ENCODE measurements at regions not wholly inside any gene's neighbourhood (a gene's known extent, or its start where the extent isn't known, plus 50 kb on each side); places are given as distances from the start of the nearest gene placed in this dataset.
A peak's percentile ranks its signal among the peaks of the same experiment; 100 is the strongest.

GRCh38 chr1:55584526-55585401 is 369.6 kb upstream of the USP24 start:
- in situ Hi-C loops (cut with HindIII; ENCODE audit: low pct_ligation_motif_present, low pct_unique_long_range_greater_than_20kb, low sequenced_read_pairs) = no loop called here
- DNase-seq = no peak

GRCh38 chr1:55582084-55582483 is 366.9 kb upstream of the USP24 start:
- in situ Hi-C loops (cut with HindIII; ENCODE audit: low pct_ligation_motif_present, low pct_unique_long_range_greater_than_20kb, low sequenced_read_pairs) = no loop called here
- no peak for DNase-seq

- in situ Hi-C loops (cut with HindIII; ENCODE audit: low pct_ligation_motif_present, low pct_unique_long_range_greater_than_20kb, low sequenced_read_pairs) = no loop called here
- DNase-seq = no peak
These were observed 365.7 kb upstream of the USP24 start for GRCh38 chr1:55580845-55581332.

- in situ Hi-C loops (cut with HindIII; ENCODE audit: low pct_ligation_motif_present, low pct_unique_long_range_greater_than_20kb, low sequenced_read_pairs) = no loop called here
- DNase-seq = no peak
These were observed 364.3 kb upstream of the USP24 start for GRCh38 chr1:55579332-55580001.

GRCh38 chr1:55578646-55579045 is 363.5 kb upstream of the USP24 start:
- no peak for DNase-seq
- in situ Hi-C loops (cut with HindIII; ENCODE audit: low pct_ligation_motif_present, low pct_unique_long_range_greater_than_20kb, low sequenced_read_pairs) = no loop called here

- no peak for DNase-seq
- in situ Hi-C loops (cut with HindIII; ENCODE audit: low pct_ligation_motif_present, low pct_unique_long_range_greater_than_20kb, low sequenced_read_pairs) = no loop called here
These were observed 360.6 kb upstream of the USP24 start for GRCh38 chr1:55575571-55576279.

GRCh38 chr1:55574691-55575225 is 359.6 kb upstream of the USP24 start:
- in situ Hi-C loops (cut with HindIII; ENCODE audit: low pct_ligation_motif_present, low pct_unique_long_range_greater_than_20kb, low sequenced_read_pairs) = no loop called here
- DNase-seq = no peak

GRCh38 chr1:55572878-55573734 is 357.9 kb upstream of the USP24 start:
- DNase-seq = peak; percentile 19
- in situ Hi-C loops (cut with HindIII; ENCODE audit: low pct_ligation_motif_present, low pct_unique_long_range_greater_than_20kb, low sequenced_read_pairs) = no loop called here

GRCh38 chr1:55571767-55572166 is 356.6 kb upstream of the USP24 start:
- no peak for DNase-seq
- in situ Hi-C loops (cut with HindIII; ENCODE audit: low pct_ligation_motif_present, low pct_unique_long_range_greater_than_20kb, low sequenced_read_pairs) = no loop called here

GRCh38 chr1:55569417-55569816 is 354.3 kb upstream of the USP24 start:
- no peak for DNase-seq
- in situ Hi-C loops (cut with HindIII; ENCODE audit: low pct_ligation_motif_present, low pct_unique_long_range_greater_than_20kb, low sequenced_read_pairs) = no loop called here

- DNase-seq = no peak
- in situ Hi-C loops (cut with HindIII; ENCODE audit: low pct_ligation_motif_present, low pct_unique_long_range_greater_than_20kb, low sequenced_read_pairs) = no loop called here
These were observed 353.6 kb upstream of the USP24 start for GRCh38 chr1:55568732-55569131.

- no peak for DNase-seq
- in situ Hi-C loops (cut with HindIII; ENCODE audit: low pct_ligation_motif_present, low pct_unique_long_range_greater_than_20kb, low sequenced_read_pairs) = no loop called here
These were observed 345.1 kb upstream of the USP24 start for GRCh38 chr1:55560266-55560665.

- no peak for DNase-seq
- in situ Hi-C loops (cut with HindIII; ENCODE audit: low pct_ligation_motif_present, low pct_unique_long_range_greater_than_20kb, low sequenced_read_pairs) = no loop called here
These were observed 344.7 kb upstream of the USP24 start for GRCh38 chr1:55559842-55560241.

- DNase-seq = no peak
- in situ Hi-C loops (cut with HindIII; ENCODE audit: low pct_ligation_motif_present, low pct_unique_long_range_greater_than_20kb, low sequenced_read_pairs) = no loop called here
These were observed 344.0 kb upstream of the USP24 start for GRCh38 chr1:55559161-55559611.

GRCh38 chr1:55558515-55558914 is 343.4 kb upstream of the USP24 start:
- in situ Hi-C loops (cut with HindIII; ENCODE audit: low pct_ligation_motif_present, low pct_unique_long_range_greater_than_20kb, low sequenced_read_pairs) = no loop called here
- DNase-seq = no peak

GRCh38 chr1:55555956-55556725 is 341.0 kb upstream of the USP24 start:
- DNase-seq = no peak
- in situ Hi-C loops (cut with HindIII; ENCODE audit: low pct_ligation_motif_present, low pct_unique_long_range_greater_than_20kb, low sequenced_read_pairs) = no loop called here

- in situ Hi-C loops (cut with HindIII; ENCODE audit: low pct_ligation_motif_present, low pct_unique_long_range_greater_than_20kb, low sequenced_read_pairs) = no loop called here
These were observed 339.4 kb upstream of the USP24 start for GRCh38 chr1:55554611-55555010.

More at GRCh38 chr1:55554611-55555010, 339.4 kb upstream of the USP24 start:
- DNase-seq = no peak

Measured in ACHN (cell line).